Ishikawa (cell line): ENCODE measurements at regions not wholly inside any gene's neighbourhood (a gene's known extent, or its start where the extent isn't known, plus 50 kb on each side); places are given as distances from the start of the nearest gene placed in this dataset.

Source experiments
- CEBPB ChIP-seq: IDR thresholded peaks from 2 replicates; pipeline ENCODE4 v1.6.1; 2012
- CREB1 ChIP-seq: IDR thresholded peaks from 2 replicates; pipeline ENCODE4 v1.6.1; 2012; ENCODE audit warnings: low read depth
- EGR1 ChIP-seq: IDR thresholded peaks from 2 replicates; pipeline ENCODE4 v1.6.1; 2012
- EP300 ChIP-seq: IDR thresholded peaks from 2 replicates; pipeline ENCODE4 v1.6.1; 2012; ENCODE audit warnings: borderline replicate concordance
- FOXM1 ChIP-seq: IDR thresholded peaks from 2 replicates; pipeline ENCODE4 v1.6.1; 2012; ENCODE audit warnings: low read depth, borderline replicate concordance
- NFIC ChIP-seq: IDR thresholded peaks from 2 replicates; pipeline ENCODE4 v1.6.1; 2012
- RAD21 ChIP-seq: IDR thresholded peaks from 2 replicates; pipeline ENCODE4 v1.6.1; 2012; ENCODE audit warnings: low read depth
- TAF1 ChIP-seq: IDR thresholded peaks from 2 replicates; pipeline ENCODE4 v1.6.1; 2012; ENCODE audit warnings: low read depth, mild to moderate bottlenecking
- TCF12 ChIP-seq: IDR thresholded peaks from 2 replicates; pipeline ENCODE4 v1.6.1; 2012; ENCODE audit warnings: low read depth
- TEAD4 ChIP-seq: IDR thresholded peaks from 2 replicates; pipeline ENCODE4 v1.6.1; 2012
- USF1 ChIP-seq: IDR thresholded peaks from 2 replicates; pipeline ENCODE4 v1.6.1; 2012
- YY1 ChIP-seq: IDR thresholded peaks from 2 replicates; pipeline ENCODE4 v1.6.1; 2012; ENCODE audit warnings: low read depth
- ZBTB7A ChIP-seq: IDR thresholded peaks from 2 replicates; pipeline ENCODE4 v1.6.1; 2012; ENCODE audit warnings: low read depth
- TF ChIP-seq, protein P1 (sequence below): IDR thresholded peaks from 2 replicates; pipeline ENCODE4 v1.6.1; 2012
- TF ChIP-seq, protein P2 (sequence below): IDR thresholded peaks from 2 replicates; pipeline ENCODE4 v1.6.1; 2012; ENCODE audit warnings: low read depth, mild to moderate bottlenecking

DNA sequence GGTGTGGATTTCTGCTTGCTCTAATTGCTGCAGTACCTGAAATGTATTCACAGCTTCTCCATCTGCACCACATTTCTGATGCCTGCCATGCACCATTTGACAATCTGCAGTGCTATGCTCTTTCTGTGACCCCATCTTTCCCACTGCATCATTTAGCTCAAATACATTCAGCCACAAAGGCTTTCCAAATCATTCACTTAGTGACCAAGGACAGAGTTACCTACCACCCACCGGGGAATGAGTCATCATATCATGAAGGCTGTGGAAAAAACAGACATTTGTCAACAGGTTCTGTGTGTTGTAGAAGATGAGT lies 465.5 kb upstream of the ATP2B1 start:
- TF ChIP-seq CEBPB, result no peak
- TF ChIP-seq YY1, result no peak
- TF ChIP-seq CREB1, result no peak
- no peak for TF ChIP-seq EP300
- no peak for TF ChIP-seq NFIC
- TF ChIP-seq TAF1, result no peak
- TF ChIP-seq, protein P1, sequence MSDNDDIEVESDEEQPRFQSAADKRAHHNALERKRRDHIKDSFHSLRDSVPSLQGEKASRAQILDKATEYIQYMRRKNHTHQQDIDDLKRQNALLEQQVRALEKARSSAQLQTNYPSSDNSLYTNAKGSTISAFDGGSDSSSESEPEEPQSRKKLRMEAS, result no peak
- TF ChIP-seq EGR1, result no peak
- TF ChIP-seq, protein P2, sequence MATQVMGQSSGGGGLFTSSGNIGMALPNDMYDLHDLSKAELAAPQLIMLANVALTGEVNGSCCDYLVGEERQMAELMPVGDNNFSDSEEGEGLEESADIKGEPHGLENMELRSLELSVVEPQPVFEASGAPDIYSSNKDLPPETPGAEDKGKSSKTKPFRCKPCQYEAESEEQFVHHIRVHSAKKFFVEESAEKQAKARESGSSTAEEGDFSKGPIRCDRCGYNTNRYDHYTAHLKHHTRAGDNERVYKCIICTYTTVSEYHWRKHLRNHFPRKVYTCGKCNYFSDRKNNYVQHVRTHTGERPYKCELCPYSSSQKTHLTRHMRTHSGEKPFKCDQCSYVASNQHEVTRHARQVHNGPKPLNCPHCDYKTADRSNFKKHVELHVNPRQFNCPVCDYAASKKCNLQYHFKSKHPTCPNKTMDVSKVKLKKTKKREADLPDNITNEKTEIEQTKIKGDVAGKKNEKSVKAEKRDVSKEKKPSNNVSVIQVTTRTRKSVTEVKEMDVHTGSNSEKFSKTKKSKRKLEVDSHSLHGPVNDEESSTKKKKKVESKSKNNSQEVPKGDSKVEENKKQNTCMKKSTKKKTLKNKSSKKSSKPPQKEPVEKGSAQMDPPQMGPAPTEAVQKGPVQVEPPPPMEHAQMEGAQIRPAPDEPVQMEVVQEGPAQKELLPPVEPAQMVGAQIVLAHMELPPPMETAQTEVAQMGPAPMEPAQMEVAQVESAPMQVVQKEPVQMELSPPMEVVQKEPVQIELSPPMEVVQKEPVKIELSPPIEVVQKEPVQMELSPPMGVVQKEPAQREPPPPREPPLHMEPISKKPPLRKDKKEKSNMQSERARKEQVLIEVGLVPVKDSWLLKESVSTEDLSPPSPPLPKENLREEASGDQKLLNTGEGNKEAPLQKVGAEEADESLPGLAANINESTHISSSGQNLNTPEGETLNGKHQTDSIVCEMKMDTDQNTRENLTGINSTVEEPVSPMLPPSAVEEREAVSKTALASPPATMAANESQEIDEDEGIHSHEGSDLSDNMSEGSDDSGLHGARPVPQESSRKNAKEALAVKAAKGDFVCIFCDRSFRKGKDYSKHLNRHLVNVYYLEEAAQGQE, result no peak
- no peak for TF ChIP-seq RAD21
- TF ChIP-seq ZBTB7A, result no peak
- TF ChIP-seq TEAD4, result no peak
- no peak for TF ChIP-seq USF1
- TF ChIP-seq FOXM1, result no peak
- TF ChIP-seq TCF12, result no peak

DNA sequence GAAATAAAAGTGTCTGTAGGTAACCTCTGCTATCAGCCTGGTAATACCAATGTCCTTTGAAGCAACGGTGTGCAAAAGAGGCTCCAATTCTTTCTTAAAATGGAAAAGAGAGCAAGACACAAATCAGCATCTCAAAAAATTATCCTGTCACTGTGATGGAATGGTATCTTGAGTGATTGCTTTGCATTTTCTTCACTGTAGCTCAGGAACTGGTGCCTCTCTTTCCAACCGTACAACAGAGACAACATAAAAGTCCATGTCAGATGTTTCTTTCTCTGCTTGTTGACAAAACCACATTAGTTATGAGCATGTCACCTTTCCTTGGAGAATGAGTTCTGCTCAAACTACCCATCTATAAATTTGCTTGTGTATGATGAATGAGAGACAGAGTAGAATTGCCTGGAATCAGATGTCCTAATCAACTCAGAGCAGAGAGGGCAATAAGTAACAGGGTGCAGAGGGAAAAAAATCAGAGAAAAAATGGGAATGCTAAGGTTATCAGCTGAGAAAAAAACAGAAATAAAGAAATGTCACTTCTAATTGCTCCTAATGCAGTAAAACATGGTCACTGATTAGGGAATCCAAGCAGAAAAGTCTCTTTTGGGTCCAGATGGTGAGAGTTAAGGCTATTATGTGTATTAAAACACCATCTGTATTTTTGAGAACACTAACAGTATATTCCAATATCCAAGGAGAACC lies 465.0 kb upstream of the ATP2B1 start:
- TF ChIP-seq YY1, result no peak
- no peak for TF ChIP-seq CEBPB
- TF ChIP-seq CREB1, result no peak
- TF ChIP-seq TCF12, result no peak
- TF ChIP-seq FOXM1, result no peak
- no peak for TF ChIP-seq TEAD4
- TF ChIP-seq EP300, result no peak
- no peak for TF ChIP-seq NFIC
- no peak for TF ChIP-seq EGR1
- TF ChIP-seq, protein P2, result no peak
- no peak for TF ChIP-seq TAF1
- TF ChIP-seq USF1, result no peak
- TF ChIP-seq, protein P1, result no peak
- TF ChIP-seq ZBTB7A, result no peak
- no peak for TF ChIP-seq RAD21

GRCh38 chr12:90172524-90172923 lies 463.9 kb upstream of the ATP2B1 start:
- 0 out of 2 replicates have a peak, but pooled peaks have one; percentile 46 for TF ChIP-seq CEBPB
- no peak for TF ChIP-seq CREB1

- no peak for TF ChIP-seq RAD21
- no peak for TF ChIP-seq TAF1
- TF ChIP-seq USF1, result no peak
- no peak for TF ChIP-seq FOXM1
- TF ChIP-seq EP300, result no peak
- TF ChIP-seq YY1, result no peak
- no peak for TF ChIP-seq CREB1
- no peak for TF ChIP-seq TCF12
- TF ChIP-seq NFIC, result no peak
- TF ChIP-seq, protein P2, result no peak
- TF ChIP-seq CEBPB, result no peak
- TF ChIP-seq, protein P1, result no peak
These were observed 462.1 kb upstream of the ATP2B1 start for GRCh38 chr12:90170740-90171139.
